GM13976 (cell line): ENCODE measurements at regions not wholly inside any gene's neighbourhood (a gene's known extent, or its start where the extent isn't known, plus 50 kb on each side); places are given as distances from the start of the nearest gene placed in this dataset.

Experiments
- DNase-seq: peaks from one replicate; pipeline ENCODE4 v3.0.0; 2012; ENCODE audit warnings: low spot score
- CTCF ChIP-seq: IDR thresholded peaks from 2 replicates; pipeline ENCODE4 v1.5.1; 2012; ENCODE audit warnings: borderline replicate concordance, mild to moderate bottlenecking; ENCODE audit not compliant: insufficient read depth; ENCODE audit errors: extremely low read depth, missing control alignments, control extremely low read depth
- in situ Hi-C: fragments of 300-500 bp; cut with MboI; formaldehyde crosslinking; loops from one replicate; pipeline ENCODE4 v1.12.0; 2022; ENCODE audit warnings: low sequenced_read_pairs, mixed read lengths, inconsistent platforms; ENCODE audit not compliant: unreplicated experiment

GRCh38 chr7:117944886-117945285, 71.6 kb upstream of the CTTNBP2 start:
- DNase-seq, result no peak
- in situ Hi-C loops, result no loop called here
- no peak for TF ChIP-seq CTCF

GRCh38 chr7:117946151-117946633, 73.0 kb upstream of the CTTNBP2 start:
- no peak for TF ChIP-seq CTCF
- DNase-seq, result no peak
- in situ Hi-C loops, result no loop called here

GRCh38 chr7:117949232-117949631, 76.0 kb upstream of the CTTNBP2 start:
- DNase-seq, result no peak
- in situ Hi-C loops, result no loop called here
- no peak for TF ChIP-seq CTCF

GRCh38 chr7:117950601-117951260, 77.5 kb upstream of the CTTNBP2 start:
- DNase-seq, result no peak
- in situ Hi-C loops, result no loop called here
- no peak for TF ChIP-seq CTCF

- in situ Hi-C loops, result no loop called here
- no peak for DNase-seq
- no peak for TF ChIP-seq CTCF
Measured at GRCh38 chr7:117951285-117951684, 78.0 kb upstream of the CTTNBP2 start.

- in situ Hi-C loops, result no loop called here
- no peak for TF ChIP-seq CTCF
- DNase-seq, result no peak
Measured at GRCh38 chr7:117951691-117952280, 78.5 kb upstream of the CTTNBP2 start.

- DNase-seq, result no peak
- no peak for TF ChIP-seq CTCF
- in situ Hi-C loops, result no loop called here
Measured at GRCh38 chr7:117955046-117955445, 81.8 kb upstream of the CTTNBP2 start.
